ENCODE measurements at regions not wholly inside any gene's neighbourhood (a gene's known extent, or its start where the extent isn't known, plus 50 kb on each side); places are given as distances from the start of the nearest gene placed in this dataset.

- Histone ChIP-seq H3K36me3 (replicated peaks in 1 of 2; ENCODE audit: control extremely low read depth in 1 of 2, control insufficient read depth in 1 of 2, extremely low read depth in 1 of 2, insufficient read depth in 2 of 2, low read length in 1 of 2) (no peaks in the 10 kb centered on the region), H3K4me2 (replicated peaks; ENCODE audit: low read depth, low read length, poor library complexity, severe bottlenecking) (no peak overlapping the region), H3K9me3 (ENCODE audit: control extremely low read depth in 1 of 3, control insufficient read depth in 2 of 3, insufficient read depth in 1 of 3, low read length in 2 of 3) (peaks cover 0 to 3% (median 0%) of the 10 kb centered on the region in 3 donors), H3K9ac (ENCODE audit: low read length) (no peak overlapping the region), H4K20me1 (ENCODE audit: control insufficient read depth, insufficient read depth, low read length, poor library complexity, severe bottlenecking) (no peaks in the 10 kb centered on the region), H3K4me3 (ENCODE audit: control extremely low read depth in 1 of 5, extremely low read depth in 1 of 5, insufficient read depth in 1 of 5, low read depth in 2 of 5, low read length in 4 of 5) (no peak overlapping the region), H3K4me1 (ENCODE audit: control insufficient read depth in 2 of 2, insufficient read depth in 2 of 2, low read length in 2 of 2) (no peaks in the 10 kb centered on the region), H3K79me2 (ENCODE audit: control insufficient read depth, insufficient read depth, low read length) (no peaks in the 10 kb centered on the region), H2AFZ (ENCODE audit: insufficient read depth, low read depth, low read length, poor library complexity, severe bottlenecking) (no peak overlapping the region), H3K27me3 (replicated peaks in 1 of 4; ENCODE audit: control extremely low read depth in 1 of 4, control insufficient read depth in 3 of 4, insufficient read depth in 4 of 4, low read length in 3 of 4) (no peaks in the 10 kb centered on the region), H3K27ac (ENCODE audit: low read length in 2 of 2) (no peak overlapping the region)
- no peak for DNase-seq
- ChIA-PET POLR2A (no interaction called here), CTCF (no interaction called here)
- Mint-ChIP-seq H3K4me3 (no peak overlapping the region), H3K27me3 (peaks cover 13% of the 10 kb centered on the region), H3K27ac (no peak overlapping the region), H3K9me3 (ENCODE audit: insufficient read depth) (no peaks in the 10 kb centered on the region), H3K4me1 (no peaks in the 10 kb centered on the region)
- WGBS (ENCODE audit: insufficient coverage), result 92% methylated on average over 3 of the region's 3 CpGs
- ATAC-seq (ENCODE audit: low read depth), result no peak
- TF ChIP-seq CTCF (IDR thresholded peaks at IDR 0.05) (no peak), EZH2 (IDR thresholded peaks at IDR 0.05; ENCODE audit: borderline replicate concordance, insufficient read depth, low read depth, low read length, poor library complexity, severe bottlenecking) (no peak)
- intact Hi-C loops (cut with micrococcal nuclease), result no loop called here
Observed at GRCh38 chr11:134481135-134481534, 69.1 kb upstream of the B3GAT1 start.

GRCh38 chr11:134480136-134480712 is 68.2 kb upstream of the B3GAT1 start:
- H3K27me3 Mint-ChIP-seq, result peaks cover 17% of the 10 kb centered on the region
- Histone ChIP-seq H3K36me3 (replicated peaks in 1 of 2; ENCODE audit: control extremely low read depth in 1 of 2, control insufficient read depth in 1 of 2, extremely low read depth in 1 of 2, insufficient read depth in 2 of 2, low read length in 1 of 2) (no peaks in the 10 kb centered on the region), H3K4me1 (ENCODE audit: control insufficient read depth in 2 of 2, insufficient read depth in 2 of 2, low read length in 2 of 2) (no peaks in the 10 kb centered on the region), H3K27me3 (replicated peaks in 1 of 4; ENCODE audit: control extremely low read depth in 1 of 4, control insufficient read depth in 3 of 4, insufficient read depth in 4 of 4, low read length in 3 of 4) (no peaks in the 10 kb centered on the region), H3K9ac (ENCODE audit: low read length) (no peak overlapping the region), H2AFZ (ENCODE audit: insufficient read depth, low read depth, low read length, poor library complexity, severe bottlenecking) (no peak overlapping the region), H3K4me3 (ENCODE audit: control extremely low read depth in 1 of 5, extremely low read depth in 1 of 5, insufficient read depth in 1 of 5, low read depth in 2 of 5, low read length in 4 of 5) (no peak overlapping the region), H4K20me1 (ENCODE audit: control insufficient read depth, insufficient read depth, low read length, poor library complexity, severe bottlenecking) (no peaks in the 10 kb centered on the region), H3K9me3 (ENCODE audit: control extremely low read depth in 1 of 3, control insufficient read depth in 2 of 3, insufficient read depth in 1 of 3, low read length in 2 of 3) (peaks cover 0 to 3% (median 0%) of the 10 kb centered on the region in 3 donors), H3K79me2 (ENCODE audit: control insufficient read depth, insufficient read depth, low read length) (no peaks in the 10 kb centered on the region), H3K4me2 (replicated peaks; ENCODE audit: low read depth, low read length, poor library complexity, severe bottlenecking) (no peak overlapping the region), H3K27ac (ENCODE audit: low read length in 2 of 2) (no peak overlapping the region)
- no peak overlapping the region for H3K4me3 Mint-ChIP-seq
- intact Hi-C loops (cut with micrococcal nuclease), result no loop called here
- no peaks in the 10 kb centered on the region for H3K4me1 Mint-ChIP-seq
- no peak for ATAC-seq (ENCODE audit: low read depth)
- WGBS (ENCODE audit: insufficient coverage), result 74% methylated on average over 5 of the region's 5 CpGs
- POLR2A ChIA-PET, result no interaction called here
- TF ChIP-seq CTCF (IDR thresholded peaks at IDR 0.05) (no peak), EZH2 (IDR thresholded peaks at IDR 0.05; ENCODE audit: borderline replicate concordance, insufficient read depth, low read depth, low read length, poor library complexity, severe bottlenecking) (no peak)
- H3K27ac Mint-ChIP-seq, result no peak overlapping the region
- no peak for DNase-seq
- CTCF ChIA-PET, result no interaction called here
- H3K9me3 Mint-ChIP-seq (ENCODE audit: insufficient read depth), result no peaks in the 10 kb centered on the region
